ENCODE measurements at regions not wholly inside any gene's neighbourhood (a gene's known extent, or its start where the extent isn't known, plus 50 kb on each side); places are given as distances from the start of the nearest gene placed in this dataset.
A peak's percentile ranks its signal among the peaks of the same experiment; 100 is the strongest.

DNA sequence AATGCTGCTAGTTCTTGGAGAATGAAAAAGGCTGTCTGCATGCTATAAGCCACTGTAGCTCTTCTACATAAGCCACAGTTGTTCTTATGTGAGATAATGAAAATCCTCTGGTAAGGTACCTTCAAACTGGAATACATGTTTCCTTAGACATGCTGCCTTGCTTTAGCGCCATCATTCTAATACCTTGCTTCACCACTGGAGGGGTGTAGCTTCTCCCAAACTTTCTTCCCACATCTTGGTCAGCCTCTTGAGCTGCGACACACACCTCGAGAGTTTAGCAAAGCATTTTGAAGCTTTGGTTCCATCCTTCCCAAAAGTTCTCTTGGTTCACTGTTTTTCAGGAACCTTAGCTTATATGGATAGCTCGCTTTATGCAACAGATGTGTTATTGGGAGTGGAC, 69.5 kb downstream of the NKX2-1 start:
- TF ChIP-seq EZH2 (IDR thresholded peaks at IDR 0.05; ENCODE audit: low read length): no peak
- TF ChIP-seq, protein P1, sequence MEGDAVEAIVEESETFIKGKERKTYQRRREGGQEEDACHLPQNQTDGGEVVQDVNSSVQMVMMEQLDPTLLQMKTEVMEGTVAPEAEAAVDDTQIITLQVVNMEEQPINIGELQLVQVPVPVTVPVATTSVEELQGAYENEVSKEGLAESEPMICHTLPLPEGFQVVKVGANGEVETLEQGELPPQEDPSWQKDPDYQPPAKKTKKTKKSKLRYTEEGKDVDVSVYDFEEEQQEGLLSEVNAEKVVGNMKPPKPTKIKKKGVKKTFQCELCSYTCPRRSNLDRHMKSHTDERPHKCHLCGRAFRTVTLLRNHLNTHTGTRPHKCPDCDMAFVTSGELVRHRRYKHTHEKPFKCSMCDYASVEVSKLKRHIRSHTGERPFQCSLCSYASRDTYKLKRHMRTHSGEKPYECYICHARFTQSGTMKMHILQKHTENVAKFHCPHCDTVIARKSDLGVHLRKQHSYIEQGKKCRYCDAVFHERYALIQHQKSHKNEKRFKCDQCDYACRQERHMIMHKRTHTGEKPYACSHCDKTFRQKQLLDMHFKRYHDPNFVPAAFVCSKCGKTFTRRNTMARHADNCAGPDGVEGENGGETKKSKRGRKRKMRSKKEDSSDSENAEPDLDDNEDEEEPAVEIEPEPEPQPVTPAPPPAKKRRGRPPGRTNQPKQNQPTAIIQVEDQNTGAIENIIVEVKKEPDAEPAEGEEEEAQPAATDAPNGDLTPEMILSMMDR (optimal IDR thresholded peaks at IDR 0.05 in 1 of 3, IDR thresholded peaks at IDR 0.05 in 1 of 3, conservative IDR thresholded peaks at IDR 0.05 in 1 of 3; ENCODE audit: extremely low read depth in 1 of 3, insufficient read depth in 2 of 3, low read length in 3 of 3): peak; percentile 14 to 52 (median 31)
- Histone ChIP-seq H3K9me3 (ENCODE audit: control insufficient read depth, low read depth, low read length) (no peaks in the 10 kb centered on the region), H3K4me1 (ENCODE audit: control insufficient read depth, extremely low read depth, insufficient read depth, low read length) (no peaks in the 10 kb centered on the region), H3K36me3 (ENCODE audit: control insufficient read depth in 2 of 2, extremely low read depth in 1 of 2, insufficient read depth in 2 of 2, low read length in 2 of 2) (no peaks in the 10 kb centered on the region), H3K27me3 (ENCODE audit: control insufficient read depth, extremely low read depth, insufficient read depth, low read length) (no peaks in the 10 kb centered on the region), H3K27ac (ENCODE audit: control insufficient read depth, insufficient read depth, low read length) (no peak overlapping the region), H2AFZ (ENCODE audit: control insufficient read depth, low read length) (no peak overlapping the region), H3K9me1 (ENCODE audit: control insufficient read depth, extremely low read depth, insufficient read depth, low read length) (no peaks in the 10 kb centered on the region), H3K9ac (ENCODE audit: control insufficient read depth, extremely low read depth, insufficient read depth, low read length) (no peak overlapping the region), H3K4me2 (ENCODE audit: control insufficient read depth, extremely low read depth, insufficient read depth, low read depth, low read length) (no peak overlapping the region), H4K20me1 (ENCODE audit: control insufficient read depth, extremely low read depth, insufficient read depth, low read length) (no peaks in the 10 kb centered on the region), H3K4me3 (ENCODE audit: control insufficient read depth in 2 of 3, extremely low read depth in 1 of 3, insufficient read depth in 2 of 3, low read depth in 1 of 3, low read length in 3 of 3) (no peak overlapping the region), H3K79me2 (ENCODE audit: control insufficient read depth, insufficient read depth, low read length) (no peaks in the 10 kb centered on the region)
- FAIRE-seq: no peak
- no peak for DNase-seq (ENCODE audit: low read depth, low spot score)
- dilution Hi-C loops (cut with MboI; ENCODE audit: extremely low pct_ligation_motif_present, low sequenced_read_pairs): no loop called here

DNA sequence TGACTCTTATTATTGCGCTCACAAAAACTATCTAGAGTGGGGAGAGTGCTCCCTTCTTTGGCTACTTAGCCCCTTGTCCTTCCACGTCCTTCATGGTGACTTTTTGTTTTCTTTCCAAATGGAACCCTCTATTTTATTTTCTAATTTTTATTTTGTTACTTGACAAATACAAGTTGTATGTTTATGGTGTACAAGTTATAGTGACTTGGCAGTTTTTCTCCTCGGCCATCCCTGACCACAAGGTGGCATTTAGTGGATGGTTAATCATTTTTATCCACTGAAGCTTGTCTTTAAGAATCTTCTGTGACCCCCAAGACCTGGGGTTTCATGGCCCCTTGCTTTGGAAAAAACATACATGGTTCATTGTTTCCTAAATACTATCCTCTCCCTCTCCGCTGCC, 70.1 kb downstream of the NKX2-1 start:
- Histone ChIP-seq H3K79me2 (ENCODE audit: control insufficient read depth, insufficient read depth, low read length) (no peaks in the 10 kb centered on the region), H3K4me1 (ENCODE audit: control insufficient read depth, extremely low read depth, insufficient read depth, low read length) (no peaks in the 10 kb centered on the region), H2AFZ (ENCODE audit: control insufficient read depth, low read length) (no peak overlapping the region), H3K4me2 (ENCODE audit: control insufficient read depth, extremely low read depth, insufficient read depth, low read depth, low read length) (no peak overlapping the region), H4K20me1 (ENCODE audit: control insufficient read depth, extremely low read depth, insufficient read depth, low read length) (no peaks in the 10 kb centered on the region), H3K9ac (ENCODE audit: control insufficient read depth, extremely low read depth, insufficient read depth, low read length) (no peak overlapping the region), H3K9me1 (ENCODE audit: control insufficient read depth, extremely low read depth, insufficient read depth, low read length) (no peaks in the 10 kb centered on the region), H3K36me3 (ENCODE audit: control insufficient read depth in 2 of 2, extremely low read depth in 1 of 2, insufficient read depth in 2 of 2, low read length in 2 of 2) (no peaks in the 10 kb centered on the region), H3K27ac (ENCODE audit: control insufficient read depth, insufficient read depth, low read length) (no peak overlapping the region), H3K27me3 (ENCODE audit: control insufficient read depth, extremely low read depth, insufficient read depth, low read length) (no peaks in the 10 kb centered on the region), H3K9me3 (ENCODE audit: control insufficient read depth, low read depth, low read length) (no peaks in the 10 kb centered on the region), H3K4me3 (ENCODE audit: control insufficient read depth in 2 of 3, extremely low read depth in 1 of 3, insufficient read depth in 2 of 3, low read depth in 1 of 3, low read length in 3 of 3) (no peak overlapping the region)
- no peak for DNase-seq (ENCODE audit: low read depth, low spot score)
- no peak for FAIRE-seq
- dilution Hi-C loops (cut with MboI; ENCODE audit: extremely low pct_ligation_motif_present, low sequenced_read_pairs): no loop called here
- TF ChIP-seq, protein P1 (optimal IDR thresholded peaks at IDR 0.05 in 1 of 3, IDR thresholded peaks at IDR 0.05 in 1 of 3, conservative IDR thresholded peaks at IDR 0.05 in 1 of 3; ENCODE audit: extremely low read depth in 1 of 3, insufficient read depth in 2 of 3, low read length in 3 of 3): no peak
- TF ChIP-seq EZH2 (IDR thresholded peaks at IDR 0.05; ENCODE audit: low read length): no peak

All from keratinocyte (primary cell).